Middle frontal gyrus (tissue), 1 donor: ENCODE measurements at regions not wholly inside any gene's neighbourhood (a gene's known extent, or its start where the extent isn't known, plus 50 kb on each side); places are given as distances from the start of the nearest gene placed in this dataset.
"Not testable (repeated sequence)": the region's sequence is repeated elsewhere in the genome, so short reads cannot be mapped to it uniquely, and the experiment has no call there.

Source experiments
- DNase-seq: peaks from one replicate; pipeline ENCODE4 v3.0.0-alpha.2; 2015; ENCODE audit warnings: low spot score; ENCODE audit errors: extremely low spot score

- no peak for DNase-seq
Measured at GRCh38 chr11:10969387-10969786, 111.5 kb upstream of the ZBED5 start.

GRCh38 chr11:10956884-10957283 lies 99.0 kb upstream of the ZBED5 start:
- DNase-seq, result not testable (repeated sequence)

GRCh38 chr11:10955616-10956015 lies 97.8 kb upstream of the ZBED5 start:
- DNase-seq, result no peak

GRCh38 chr11:10954184-10954583 lies 96.3 kb upstream of the ZBED5 start:
- no peak for DNase-seq

- no peak for DNase-seq
Measured at GRCh38 chr11:10952872-10953271, 95.0 kb upstream of the ZBED5 start.

- DNase-seq, result not testable (repeated sequence)
Measured at GRCh38 chr11:10947935-10948334, 90.1 kb upstream of the ZBED5 start.

GRCh38 chr11:10946072-10946471 lies 88.2 kb upstream of the ZBED5 start:
- DNase-seq, result no peak

- no peak for DNase-seq
Measured at GRCh38 chr11:10945196-10945595, 87.3 kb upstream of the ZBED5 start.

- DNase-seq, result no peak
Measured at GRCh38 chr11:10943968-10944367, 86.1 kb upstream of the ZBED5 start.

- DNase-seq, result no peak
Measured at GRCh38 chr11:10942620-10943019, 84.8 kb upstream of the ZBED5 start.

GRCh38 chr11:10941871-10942270 lies 84.0 kb upstream of the ZBED5 start:
- DNase-seq, result no peak

- DNase-seq, result no peak
Measured at GRCh38 chr11:10941414-10941813, 83.6 kb upstream of the ZBED5 start.

GRCh38 chr11:10938650-10939387 lies 81.0 kb upstream of the ZBED5 start:
- DNase-seq, result no peak

GRCh38 chr11:10938231-10938630 lies 80.4 kb upstream of the ZBED5 start:
- DNase-seq, result no peak

- no peak for DNase-seq
Measured at GRCh38 chr11:10937385-10937771, 79.5 kb upstream of the ZBED5 start.

- DNase-seq, result no peak
Measured at GRCh38 chr11:10936626-10937384, 79.0 kb upstream of the ZBED5 start.

- no peak for DNase-seq
Measured at GRCh38 chr11:10935015-10935559, 77.2 kb upstream of the ZBED5 start.

- DNase-seq, result no peak
Measured at GRCh38 chr11:10934293-10934860, 76.5 kb upstream of the ZBED5 start.

- DNase-seq, result peak; percentile 92
Measured at GRCh38 chr11:10933455-10934292, 75.8 kb upstream of the ZBED5 start.

- no peak for DNase-seq
Measured at GRCh38 chr11:10932976-10933375, 75.1 kb upstream of the ZBED5 start.
